ENCODE measurements at regions not wholly inside any gene's neighbourhood (a gene's known extent, or its start where the extent isn't known, plus 50 kb on each side); places are given as distances from the start of the nearest gene placed in this dataset.

- Histone ChIP-seq H3K4me1 (no peaks in the 10 kb centered on the region), H3K36me3 (no peaks in the 10 kb centered on the region), H3K9me3 (no peaks in the 10 kb centered on the region), H3K27ac (no peak overlapping the region), H3K27me3 (no peaks in the 10 kb centered on the region), H3K4me3 (no peak overlapping the region)
- no peak for DNase-seq (ENCODE audit: low spot score in 2 of 2)
- TF ChIP-seq POLR2AphosphoS5 (IDR thresholded peaks at IDR 0.05) (no peak), POLR2A (IDR thresholded peaks at IDR 0.05) (no peak)
- TF ChIP-seq, protein P1, sequence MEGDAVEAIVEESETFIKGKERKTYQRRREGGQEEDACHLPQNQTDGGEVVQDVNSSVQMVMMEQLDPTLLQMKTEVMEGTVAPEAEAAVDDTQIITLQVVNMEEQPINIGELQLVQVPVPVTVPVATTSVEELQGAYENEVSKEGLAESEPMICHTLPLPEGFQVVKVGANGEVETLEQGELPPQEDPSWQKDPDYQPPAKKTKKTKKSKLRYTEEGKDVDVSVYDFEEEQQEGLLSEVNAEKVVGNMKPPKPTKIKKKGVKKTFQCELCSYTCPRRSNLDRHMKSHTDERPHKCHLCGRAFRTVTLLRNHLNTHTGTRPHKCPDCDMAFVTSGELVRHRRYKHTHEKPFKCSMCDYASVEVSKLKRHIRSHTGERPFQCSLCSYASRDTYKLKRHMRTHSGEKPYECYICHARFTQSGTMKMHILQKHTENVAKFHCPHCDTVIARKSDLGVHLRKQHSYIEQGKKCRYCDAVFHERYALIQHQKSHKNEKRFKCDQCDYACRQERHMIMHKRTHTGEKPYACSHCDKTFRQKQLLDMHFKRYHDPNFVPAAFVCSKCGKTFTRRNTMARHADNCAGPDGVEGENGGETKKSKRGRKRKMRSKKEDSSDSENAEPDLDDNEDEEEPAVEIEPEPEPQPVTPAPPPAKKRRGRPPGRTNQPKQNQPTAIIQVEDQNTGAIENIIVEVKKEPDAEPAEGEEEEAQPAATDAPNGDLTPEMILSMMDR (IDR thresholded peaks at IDR 0.05), result no peak
- intact Hi-C loops (cut with DNase I; ENCODE audit: low total_unique reads), result no loop called here
Measured at GRCh38 chr13:74372511-74372910, 238.3 kb upstream of the KLF12 start.

DNA sequence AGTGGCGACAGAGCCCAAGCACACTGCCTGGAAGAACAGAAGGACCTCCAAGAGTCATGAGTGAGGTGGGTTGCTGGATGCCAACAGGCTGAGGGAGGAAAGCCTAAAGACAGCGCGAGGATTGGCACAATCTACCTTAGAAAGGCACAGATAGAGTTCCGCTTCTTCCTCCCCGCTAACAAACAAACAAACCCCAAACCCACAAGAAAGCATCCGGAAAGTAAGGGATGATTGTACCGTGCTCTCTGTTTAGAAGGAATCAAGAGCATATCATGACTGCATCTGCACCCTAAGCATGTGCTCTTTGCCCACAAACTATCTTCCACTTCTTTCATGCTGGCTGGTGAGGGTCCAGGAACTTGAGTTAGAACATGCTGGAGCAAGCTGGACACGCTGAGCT, 233.0 kb upstream of the KLF12 start:
- no peaks in the 10 kb centered on the region for H3K4me1 ChIP-seq
- no peaks in the 10 kb centered on the region for H3K36me3 ChIP-seq
- DNase-seq (ENCODE audit: low spot score in 2 of 2), result no peak
- no peaks in the 10 kb centered on the region for H3K27me3 ChIP-seq
- H3K27ac ChIP-seq, result no peak overlapping the region
- intact Hi-C loops (cut with DNase I; ENCODE audit: low total_unique reads), result loop anchor here (2.0 kb wide), 1 partner anchor 436 kb away; no protein-coding TSS in a partner anchor
- H3K4me3 ChIP-seq, result no peak overlapping the region
- TF ChIP-seq POLR2A (IDR thresholded peaks at IDR 0.05) (no peak), POLR2AphosphoS5 (IDR thresholded peaks at IDR 0.05) (no peak)
- TF ChIP-seq, protein P1 (IDR thresholded peaks at IDR 0.05), result no peak
- no peaks in the 10 kb centered on the region for H3K9me3 ChIP-seq

DNA sequence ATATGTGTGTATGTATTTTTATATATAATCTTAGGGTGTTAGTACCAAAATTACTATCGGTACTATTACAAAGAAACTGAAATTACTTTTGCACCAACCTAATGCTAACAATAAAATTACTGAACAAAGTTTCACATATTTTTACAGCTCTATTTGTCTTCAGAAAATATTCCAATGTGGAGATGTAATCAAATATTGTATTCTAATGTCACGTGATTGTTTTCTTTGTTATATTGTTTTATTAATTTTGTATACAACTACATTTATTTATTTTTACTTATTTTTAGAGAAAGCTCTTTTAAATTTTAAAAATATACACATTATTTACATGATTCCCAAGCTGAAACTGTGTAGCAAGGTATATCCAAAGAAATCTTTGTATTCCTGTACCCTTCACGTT, 227.1 kb upstream of the KLF12 start:
- no peaks in the 10 kb centered on the region for H3K36me3 ChIP-seq
- no peaks in the 10 kb centered on the region for H3K9me3 ChIP-seq
- no peak overlapping the region for H3K27ac ChIP-seq
- no peak for TF ChIP-seq POLR2A (IDR thresholded peaks at IDR 0.05)
- TF ChIP-seq, protein P1 (IDR thresholded peaks at IDR 0.05), result no peak
- no peak for DNase-seq (ENCODE audit: low spot score in 2 of 2)
- intact Hi-C loops (cut with DNase I; ENCODE audit: low total_unique reads), result no loop called here
- H3K4me3 ChIP-seq, result no peak overlapping the region
- H3K27me3 ChIP-seq, result no peaks in the 10 kb centered on the region
- no peaks in the 10 kb centered on the region for H3K4me1 ChIP-seq

- Histone ChIP-seq H3K27me3 (no peaks in the 10 kb centered on the region), H3K36me3 (no peaks in the 10 kb centered on the region), H3K4me1 (no peaks in the 10 kb centered on the region), H3K9me3 (no peaks in the 10 kb centered on the region), H3K4me3 (no peak overlapping the region), H3K27ac (no peak overlapping the region)
- TF ChIP-seq, protein P1 (IDR thresholded peaks at IDR 0.05), result no peak
- TF ChIP-seq POLR2AphosphoS5 (IDR thresholded peaks at IDR 0.05) (no peak), POLR2A (IDR thresholded peaks at IDR 0.05) (no peak)
- intact Hi-C loops (cut with DNase I; ENCODE audit: low total_unique reads), result no loop called here
- no peak for DNase-seq (ENCODE audit: low spot score in 2 of 2)
Measured at GRCh38 chr13:74346960-74347359, 212.8 kb upstream of the KLF12 start.

- no peaks in the 10 kb centered on the region for H3K4me1 ChIP-seq
- intact Hi-C loops (cut with DNase I; ENCODE audit: low total_unique reads), result no loop called here
- DNase-seq (ENCODE audit: low spot score in 2 of 2), result no peak
- peaks cover 0 to 6% of the 10 kb centered on the region in 2 donors for H3K9me3 ChIP-seq
- TF ChIP-seq, protein P1 (IDR thresholded peaks at IDR 0.05), result no peak
- TF ChIP-seq POLR2A (IDR thresholded peaks at IDR 0.05) (no peak), POLR2AphosphoS5 (IDR thresholded peaks at IDR 0.05) (no peak)
- no peaks in the 10 kb centered on the region for H3K27me3 ChIP-seq
- no peak overlapping the region for H3K4me3 ChIP-seq
- no peak overlapping the region for H3K27ac ChIP-seq
- H3K36me3 ChIP-seq, result no peaks in the 10 kb centered on the region
Measured at GRCh38 chr13:74338341-74338740, 204.1 kb upstream of the KLF12 start.

All from breast epithelium (tissue), 4 donors.